Fibroblast of skin of scalp (primary cell): ENCODE measurements at regions not wholly inside any gene's neighbourhood (a gene's known extent, or its start where the extent isn't known, plus 50 kb on each side); places are given as distances from the start of the nearest gene placed in this dataset.

ENCODE experiments used
- DNase-seq: peaks from one replicate; pipeline ENCODE4 v3.0.0-alpha.2; 2013

DNA sequence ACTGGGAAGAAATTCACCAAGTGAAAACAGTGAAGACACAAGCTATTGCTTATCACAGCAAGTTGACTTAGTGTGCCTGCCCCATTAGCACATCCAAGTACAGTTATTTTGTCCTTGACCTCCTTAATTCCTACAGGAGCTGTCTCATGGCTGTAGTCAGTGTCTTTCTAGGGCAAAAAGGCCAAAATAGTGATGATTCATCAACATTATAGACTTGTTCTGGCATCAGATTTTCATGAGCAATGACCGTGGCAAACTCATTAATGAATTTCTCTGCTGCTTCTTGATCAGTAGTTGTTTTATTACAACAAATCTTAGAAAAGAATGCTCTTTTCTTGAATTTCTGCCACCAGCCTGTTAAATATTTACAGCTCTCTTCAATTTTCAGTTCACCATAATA lies 1169.3 kb upstream of the DDX18 start:
- DNase-seq: no peak

DNA sequence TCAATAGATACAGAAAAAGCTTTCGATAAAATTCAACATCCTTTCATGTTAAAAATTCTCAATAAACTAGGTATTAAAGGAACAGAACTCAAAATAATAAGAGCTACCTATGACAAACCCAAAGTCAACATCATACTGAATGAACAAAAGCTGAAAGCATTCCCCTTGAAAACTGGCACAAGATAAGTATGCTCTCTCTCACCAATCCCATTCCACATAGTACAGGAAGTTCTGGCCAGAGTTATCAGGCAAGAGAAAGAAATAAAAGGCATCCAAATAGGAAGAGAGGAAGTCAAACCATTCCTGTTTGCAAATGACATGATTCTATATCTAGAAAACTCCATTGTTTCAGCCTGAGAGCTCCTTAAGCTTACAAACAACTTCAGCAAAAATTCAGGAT lies 1145.8 kb upstream of the DDX18 start:
- DNase-seq: no peak

DNA sequence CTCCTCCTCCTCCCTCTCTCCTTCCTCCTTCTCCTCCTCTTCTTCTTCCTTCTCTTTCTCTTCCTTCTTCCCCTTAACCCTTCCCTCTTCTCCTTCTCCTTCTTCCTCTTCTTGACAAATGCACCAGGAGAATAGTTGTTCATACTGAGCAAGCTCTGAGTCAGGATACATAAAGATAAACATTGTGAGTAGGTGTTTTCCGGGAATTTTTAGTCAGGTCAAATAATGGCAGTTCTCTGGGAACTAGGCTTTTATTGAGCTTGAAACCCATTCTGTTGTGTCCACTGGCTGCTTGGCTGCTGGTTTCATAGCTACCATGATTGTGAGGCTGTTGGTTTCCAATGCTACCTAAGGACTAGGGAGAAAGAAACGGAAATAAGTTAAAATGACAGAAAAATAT lies 1144.7 kb upstream of the DDX18 start:
- DNase-seq: no peak

DNA sequence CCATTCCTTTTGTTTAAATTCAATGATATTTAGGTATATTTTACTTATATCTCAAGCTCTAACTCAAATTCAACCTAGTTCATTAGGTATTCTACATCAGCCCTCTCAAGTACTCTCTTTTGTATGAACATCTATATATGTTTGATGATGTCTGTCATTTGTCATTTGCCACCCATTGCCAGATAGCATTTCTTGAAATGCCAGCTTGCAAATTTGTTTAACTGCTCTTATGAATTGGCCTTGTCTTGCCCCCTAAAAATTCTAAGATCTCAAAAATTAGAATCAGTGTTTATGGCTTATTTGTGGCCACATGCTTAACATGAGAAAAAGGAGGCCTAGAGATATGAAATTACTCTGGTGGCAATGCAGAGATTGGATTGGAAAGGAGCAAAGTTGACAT lies 1140.3 kb upstream of the DDX18 start:
- no peak for DNase-seq

DNA sequence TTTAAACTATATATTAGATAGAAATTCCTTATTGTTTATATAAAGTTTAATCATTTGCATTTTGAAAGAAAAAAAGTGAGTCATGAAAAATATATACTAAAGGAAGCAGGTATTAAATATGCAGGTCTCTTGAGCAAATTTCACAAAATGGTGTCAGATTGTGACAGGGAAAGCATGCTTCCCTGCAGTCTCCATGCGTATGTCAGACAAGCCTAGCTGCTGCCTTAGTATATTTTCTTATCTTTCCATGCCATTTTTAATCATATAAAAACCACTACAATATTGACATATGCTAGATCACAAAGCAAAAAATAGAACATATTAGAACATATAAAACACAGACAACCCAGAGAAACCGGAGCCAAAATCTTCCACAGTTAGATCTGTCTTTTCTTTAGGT lies 1137.7 kb upstream of the DDX18 start:
- DNase-seq: no peak

DNA sequence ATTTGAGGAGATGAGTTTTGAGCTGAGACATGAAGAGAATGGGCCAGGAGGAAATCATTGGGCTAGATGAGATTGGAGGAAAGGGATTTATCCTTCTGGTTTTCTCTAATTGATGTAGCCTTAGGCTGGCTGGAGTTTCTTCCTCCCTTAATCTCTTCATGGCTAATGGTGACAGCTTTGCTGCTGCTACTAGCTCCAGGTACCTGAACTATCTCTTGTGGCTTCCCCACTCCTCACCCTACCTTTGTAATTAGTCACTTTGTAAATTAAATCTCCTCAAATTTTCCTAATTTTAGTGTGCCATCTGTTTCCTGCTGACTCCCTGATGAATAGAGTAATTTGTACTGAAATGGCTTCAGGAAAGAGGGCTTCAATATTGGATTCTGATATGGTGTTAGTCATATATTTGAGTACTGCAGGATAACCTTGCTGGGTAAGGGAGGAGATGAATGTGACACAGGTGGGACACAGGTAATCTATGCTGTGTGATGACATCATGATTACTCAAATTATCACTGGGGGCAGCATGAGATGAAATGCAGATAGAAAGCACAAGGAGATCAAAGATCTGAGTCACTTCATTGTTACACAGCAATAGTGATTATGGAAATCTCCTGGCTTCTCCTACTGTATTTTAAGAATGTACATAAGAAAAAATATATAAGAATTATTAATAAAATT lies 1134.1 kb upstream of the DDX18 start:
- no peak for DNase-seq

DNA sequence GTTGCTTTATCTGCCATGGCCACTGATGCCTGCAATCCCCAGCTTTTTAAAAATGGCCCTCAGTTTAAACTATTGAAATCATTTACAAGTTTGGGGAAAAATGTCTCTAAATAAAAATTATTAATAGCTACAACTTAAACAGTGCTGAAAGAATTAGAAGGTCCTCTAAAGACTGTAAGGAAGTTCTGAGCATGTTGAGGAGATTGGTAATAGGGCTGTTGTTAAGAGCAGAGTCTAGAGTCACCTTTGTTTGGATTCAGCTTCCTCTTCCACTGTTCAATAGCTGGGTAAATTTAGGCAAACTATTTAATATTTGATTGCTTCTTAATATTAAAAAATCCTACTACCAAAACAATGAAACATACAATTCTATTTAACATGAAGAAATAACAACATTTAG lies 1127.1 kb upstream of the DDX18 start:
- DNase-seq: no peak

DNA sequence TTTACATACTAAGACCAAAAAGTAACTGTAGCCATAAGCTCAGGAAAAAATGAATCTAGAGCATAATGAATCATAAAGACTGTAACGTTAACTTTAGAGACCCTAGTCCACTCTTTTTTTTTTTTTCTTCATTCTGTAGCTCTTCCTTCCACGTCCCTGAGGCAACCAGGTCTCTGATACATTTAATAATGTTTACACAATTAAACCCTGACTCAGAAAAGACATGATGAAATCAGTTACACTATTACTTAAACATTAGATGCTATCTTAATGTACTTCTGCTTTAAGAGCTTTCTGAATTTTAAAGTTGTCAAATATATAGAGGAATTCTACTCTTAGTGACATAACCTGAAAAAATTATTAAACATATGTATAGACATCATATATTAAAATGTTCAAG lies 1121.5 kb upstream of the DDX18 start:
- no peak for DNase-seq

DNA sequence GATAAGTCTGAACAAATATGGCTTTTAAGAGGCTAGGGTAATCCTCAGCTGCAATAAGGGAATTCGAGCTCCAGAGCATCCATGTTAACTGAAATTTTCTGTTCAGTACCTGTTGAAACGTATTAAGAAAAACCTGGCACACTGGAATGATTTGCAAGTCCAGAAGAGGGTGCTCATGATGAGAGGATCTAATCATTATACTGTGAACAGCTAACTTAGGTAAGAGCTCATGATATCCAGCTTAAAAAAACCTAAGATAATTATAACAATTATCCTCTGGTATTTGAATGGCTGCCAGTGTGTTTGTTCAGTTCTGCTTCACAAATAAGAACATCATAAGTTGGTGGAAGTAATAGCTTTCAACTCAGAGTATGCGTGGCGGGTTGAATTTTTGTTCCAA lies 1118.3 kb upstream of the DDX18 start:
- DNase-seq: no peak

DNA sequence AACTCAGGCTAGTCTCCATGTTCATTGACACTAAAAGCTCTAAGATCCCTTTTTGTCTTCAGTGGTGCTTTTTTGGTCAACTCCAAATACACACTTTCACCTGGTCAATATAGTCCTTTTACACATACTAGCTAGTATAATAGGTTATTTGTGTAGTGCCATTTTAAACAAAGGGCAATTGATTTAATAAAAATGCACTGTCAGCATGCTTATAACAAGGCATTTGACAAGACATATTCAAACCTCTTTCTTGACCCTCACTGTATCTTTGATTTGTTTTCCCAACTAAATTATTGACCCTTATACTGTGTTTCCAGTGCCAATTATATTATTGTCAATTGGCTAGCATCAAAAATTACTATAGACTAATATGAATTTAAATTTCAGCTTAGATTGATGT lies 1117.6 kb upstream of the DDX18 start:
- DNase-seq: no peak

DNA sequence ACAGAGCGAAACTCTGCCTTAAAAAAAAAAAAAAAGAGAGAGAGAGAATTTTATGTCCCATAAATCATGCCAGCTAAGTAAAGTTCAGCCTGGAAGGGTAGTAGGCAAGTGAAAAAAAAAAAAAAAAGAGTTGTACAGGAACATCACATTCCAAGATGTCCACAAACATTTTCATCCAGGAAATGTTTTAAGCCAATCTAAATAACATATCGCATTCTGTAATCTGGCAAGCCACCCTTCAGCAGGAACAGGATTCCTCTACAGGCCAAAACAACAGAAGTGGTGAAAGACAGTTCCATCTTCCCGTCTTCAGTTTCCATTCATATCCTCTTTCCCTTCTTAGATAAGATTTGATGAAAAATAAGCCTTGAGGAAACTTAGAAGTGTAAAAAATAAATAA lies 1108.1 kb upstream of the DDX18 start:
- no peak for DNase-seq

DNA sequence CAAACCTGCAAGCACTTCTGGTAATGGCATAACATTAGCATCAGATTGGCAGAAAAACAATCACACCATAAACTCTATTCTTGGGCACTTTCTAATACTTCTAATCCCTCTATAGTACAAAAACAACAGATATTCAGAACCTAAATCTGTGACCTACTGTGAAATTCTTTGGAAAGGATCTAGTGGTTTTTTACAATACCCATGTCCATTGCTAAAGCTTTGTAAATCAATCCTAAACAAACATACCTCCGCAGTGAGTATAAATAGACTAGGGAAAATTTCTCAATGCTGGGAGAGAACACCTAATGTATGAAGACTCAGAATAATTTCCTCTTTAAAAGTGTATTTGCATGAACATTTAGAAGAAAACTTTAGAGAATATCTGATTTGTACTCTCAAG lies 1098.5 kb upstream of the DDX18 start:
- no peak for DNase-seq

DNA sequence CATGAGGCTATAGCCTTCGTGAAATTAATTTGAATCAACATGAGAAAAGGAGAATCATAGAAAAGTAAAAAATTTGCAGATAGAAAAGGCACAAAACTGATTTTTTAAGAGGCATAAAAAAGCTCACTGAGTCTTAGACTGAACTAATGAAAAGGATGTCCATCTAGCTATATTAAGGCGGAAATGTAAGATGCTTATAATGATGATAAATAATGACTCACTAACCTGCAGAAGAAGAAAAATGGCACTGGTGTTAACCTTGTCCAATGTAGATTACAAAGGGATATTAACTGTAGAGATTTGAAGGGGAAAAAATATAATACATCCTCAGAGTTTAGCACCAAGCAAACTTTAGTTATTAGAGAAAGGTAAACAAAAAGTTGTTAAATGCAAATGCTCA lies 1098.0 kb upstream of the DDX18 start:
- no peak for DNase-seq

DNA sequence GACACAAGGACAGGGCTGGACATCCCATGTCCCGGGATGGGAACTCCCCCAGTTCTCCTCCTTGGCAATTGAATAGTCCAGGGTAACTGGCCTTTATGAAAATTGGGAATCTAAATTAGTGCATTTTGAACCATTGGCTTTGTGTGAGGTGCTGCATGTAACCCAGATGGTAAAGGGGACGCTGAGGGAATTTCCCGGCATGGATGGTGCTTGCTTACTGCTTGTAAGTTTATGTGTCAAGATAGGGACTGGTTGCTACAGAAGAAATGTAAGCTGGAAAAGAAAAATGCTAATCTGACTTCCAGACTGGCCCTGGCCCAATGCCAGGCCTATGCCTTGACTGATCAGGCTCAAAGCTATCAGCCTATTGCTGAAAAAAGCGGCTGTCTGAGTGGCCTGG lies 1096.7 kb upstream of the DDX18 start:
- DNase-seq: no peak

DNA sequence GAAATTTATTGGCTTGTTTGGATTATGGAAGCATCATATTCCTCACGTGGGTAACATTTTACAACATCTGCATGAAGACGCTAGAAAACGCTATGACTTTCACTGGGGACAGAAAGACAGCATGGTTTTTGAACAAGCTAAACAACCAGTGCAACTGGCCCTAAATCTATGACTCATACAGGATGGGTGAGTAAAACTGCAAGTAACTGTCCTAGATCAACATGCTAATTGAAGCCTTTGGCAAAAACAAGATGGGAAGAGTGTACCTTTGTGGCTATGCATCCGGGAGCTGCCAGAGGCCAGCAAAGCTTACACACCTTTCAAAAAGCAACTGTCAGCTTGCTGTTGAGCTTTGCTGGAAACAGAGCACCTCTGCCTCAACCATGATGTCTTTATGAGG lies 1096.0 kb upstream of the DDX18 start:
- no peak for DNase-seq

DNA sequence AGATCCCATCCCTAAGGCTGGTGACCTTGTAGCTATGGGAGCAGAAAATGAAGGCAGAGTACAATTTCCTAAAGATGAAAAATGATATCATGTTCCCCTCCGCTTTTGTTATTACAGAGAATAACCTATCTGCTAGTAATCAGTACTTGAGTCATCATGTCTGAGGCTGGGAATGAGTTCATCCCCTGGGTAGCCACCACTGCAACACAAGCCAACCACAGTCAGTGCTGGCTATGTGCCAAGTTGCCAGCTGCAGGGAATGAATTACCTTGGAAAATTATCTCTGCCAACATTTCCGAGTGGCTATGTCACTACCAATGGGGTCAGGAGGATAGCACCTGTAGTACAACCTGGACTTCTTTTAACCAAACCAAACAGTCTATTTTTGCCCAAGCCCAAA lies 1094.7 kb upstream of the DDX18 start:
- peak; percentile 27 for DNase-seq

DNA sequence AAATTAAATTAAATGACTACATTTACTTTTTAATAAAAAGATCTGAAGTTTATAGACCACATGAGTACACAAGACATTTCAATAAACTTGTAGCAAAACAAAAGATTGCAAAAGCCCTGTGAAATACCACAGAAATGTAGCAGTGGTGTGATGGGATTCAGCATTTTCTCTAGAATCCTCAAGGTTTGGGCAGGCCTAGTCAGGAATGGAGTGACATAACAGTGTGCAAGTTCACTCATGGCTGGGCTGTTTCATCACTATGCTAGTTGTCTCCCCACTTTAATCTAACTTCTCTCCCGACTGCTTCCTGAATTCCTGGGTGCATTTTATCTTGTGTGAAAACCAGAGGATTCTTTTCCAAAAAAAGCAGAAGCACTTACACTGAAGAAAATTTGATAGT lies 1089.9 kb upstream of the DDX18 start:
- no peak for DNase-seq

DNA sequence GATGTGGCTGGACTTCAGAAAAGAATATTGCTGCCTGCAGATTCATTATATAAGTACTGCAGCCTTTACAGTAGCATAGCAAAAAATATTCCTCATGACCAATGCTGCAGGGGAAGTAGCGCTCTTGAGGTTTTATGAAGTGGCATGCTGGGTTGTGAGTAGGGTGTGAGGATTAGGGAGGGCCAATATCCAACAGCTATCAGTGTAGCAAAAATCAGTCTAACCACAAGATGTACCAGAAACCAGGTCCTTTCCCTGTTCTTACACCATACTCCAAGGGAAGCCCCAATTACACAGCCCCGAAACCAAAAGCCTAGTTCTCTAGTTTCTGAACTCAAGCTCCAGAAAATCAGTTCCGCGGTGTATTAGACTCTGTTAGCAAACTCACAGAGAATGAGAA lies 1082.2 kb upstream of the DDX18 start:
- DNase-seq: no peak

DNA sequence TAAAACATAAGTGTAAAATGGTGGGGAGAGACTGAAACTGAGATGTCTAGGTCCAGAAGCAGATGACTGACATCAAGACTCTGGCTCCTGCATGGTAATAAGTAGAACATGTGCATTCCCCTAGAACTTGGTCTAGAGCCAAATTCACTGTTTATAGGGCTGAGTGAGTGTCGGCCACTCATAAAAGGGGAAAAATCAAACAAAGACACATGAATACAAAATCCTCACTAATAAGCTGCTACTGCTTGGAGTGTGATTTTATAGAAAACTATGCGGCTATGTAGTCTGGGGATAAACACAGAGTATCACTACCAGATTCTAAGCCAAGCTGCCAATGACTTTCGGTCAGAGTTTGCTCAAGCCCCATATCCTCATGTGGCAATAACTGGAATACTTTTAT lies 1080.8 kb upstream of the DDX18 start:
- no peak for DNase-seq

DNA sequence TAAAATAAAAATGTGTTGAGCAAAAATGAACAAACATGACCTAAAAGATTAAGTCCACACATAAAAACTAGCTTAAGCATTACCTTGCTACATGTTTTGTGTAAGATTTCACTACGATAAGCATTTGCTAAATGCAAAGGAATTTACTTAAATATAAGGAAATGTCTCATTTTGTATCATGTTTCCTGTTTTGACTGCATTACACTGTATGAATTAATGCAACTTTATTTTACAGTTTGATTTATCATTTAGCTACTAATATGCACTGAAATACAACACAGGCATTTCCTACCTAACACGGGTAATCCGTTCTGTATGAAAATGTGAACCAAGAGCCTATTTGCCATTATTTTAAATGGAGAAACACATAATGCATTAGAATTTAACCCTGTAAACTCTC lies 1076.5 kb upstream of the DDX18 start:
- no peak for DNase-seq

DNA sequence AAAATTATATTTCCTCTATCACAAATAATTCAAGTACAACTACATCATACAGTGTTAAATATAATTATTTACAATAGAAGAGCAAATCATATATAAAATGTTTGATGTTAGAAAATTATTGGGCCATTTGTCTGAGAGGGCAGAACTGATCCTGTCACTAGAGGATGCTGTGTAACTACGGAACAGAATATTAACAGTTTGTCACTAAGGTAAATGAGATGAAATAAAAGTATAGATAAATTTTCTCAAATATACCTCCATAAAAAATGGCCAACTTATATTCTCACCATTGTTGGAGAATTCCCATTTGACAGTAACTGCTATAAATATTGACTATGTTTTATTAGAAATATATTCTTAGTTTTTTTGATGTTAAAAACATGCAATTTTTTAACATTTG lies 1067.4 kb upstream of the DDX18 start:
- no peak for DNase-seq

DNA sequence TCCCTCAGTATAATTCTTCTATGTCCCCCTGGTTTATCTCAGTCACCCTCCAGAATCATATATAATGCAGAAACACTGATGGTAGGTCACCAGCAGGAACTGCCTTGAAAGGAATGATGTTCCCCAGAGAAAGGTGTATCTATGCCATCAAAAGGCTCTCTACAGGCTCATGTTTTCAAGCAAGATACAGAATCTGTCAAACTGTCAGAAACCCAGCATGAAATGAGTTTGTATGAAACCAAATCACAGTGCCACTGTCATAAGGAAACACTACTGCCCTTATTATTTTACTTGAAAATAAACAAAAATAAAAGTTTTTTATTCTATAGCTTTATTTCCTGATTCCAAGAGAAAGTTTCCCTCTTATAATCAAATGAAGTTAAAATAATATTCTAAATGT lies 1064.5 kb upstream of the DDX18 start:
- no peak for DNase-seq

DNA sequence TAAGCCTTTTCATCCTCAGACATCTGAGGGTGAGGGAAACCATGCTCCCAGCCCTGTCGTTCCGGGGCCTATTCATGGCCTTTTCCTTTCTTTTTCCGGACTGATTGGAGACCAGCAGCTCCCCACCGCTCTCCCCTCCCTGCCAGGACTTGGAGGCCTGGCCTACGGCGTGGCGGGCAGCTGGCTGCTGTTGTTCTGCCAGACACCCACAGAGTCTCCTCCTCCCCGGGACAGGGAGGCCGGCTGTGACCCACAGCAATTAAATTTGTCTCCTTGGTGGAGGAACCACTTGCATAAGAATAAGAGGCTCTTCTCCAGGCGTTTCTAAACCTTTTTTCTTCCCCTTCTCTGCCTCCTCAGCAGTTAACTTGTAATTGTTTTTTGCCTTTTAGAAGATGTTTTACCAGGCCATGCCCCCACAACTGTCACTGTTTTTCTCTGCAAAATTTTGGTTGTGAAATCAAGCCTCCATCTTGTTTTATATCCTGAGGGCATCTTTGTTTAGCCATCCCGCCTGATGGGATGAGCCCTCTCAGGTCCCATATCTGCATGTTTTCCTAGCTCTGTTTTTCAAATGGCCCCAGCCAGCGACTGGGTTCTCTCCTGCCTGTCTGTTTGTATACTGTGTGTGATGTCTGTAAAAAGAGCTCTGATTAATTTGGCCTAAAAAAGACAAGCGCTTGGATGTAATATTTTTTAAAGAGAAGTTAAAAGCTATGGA lies 1060.0 kb upstream of the DDX18 start:
- no peak for DNase-seq

DNA sequence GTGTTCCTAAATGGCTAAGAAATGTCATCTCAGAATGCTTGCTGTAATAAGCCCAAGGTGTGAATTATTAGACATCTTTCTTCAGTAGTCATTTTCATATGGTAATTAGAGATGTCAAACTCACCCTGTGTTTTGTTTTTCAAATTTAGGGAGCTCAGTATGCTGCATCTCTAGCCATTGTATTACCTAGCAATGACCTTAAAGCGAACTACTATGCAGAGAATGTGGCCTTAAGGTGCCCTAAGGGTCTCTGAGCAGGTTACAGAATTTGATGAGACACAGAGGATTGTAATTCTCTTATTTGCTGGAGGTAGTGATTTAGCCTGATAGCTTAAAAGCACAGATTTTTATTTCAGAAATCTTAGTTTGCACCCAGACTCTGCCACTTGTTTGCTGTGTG lies 1052.6 kb upstream of the DDX18 start:
- no peak for DNase-seq

DNA sequence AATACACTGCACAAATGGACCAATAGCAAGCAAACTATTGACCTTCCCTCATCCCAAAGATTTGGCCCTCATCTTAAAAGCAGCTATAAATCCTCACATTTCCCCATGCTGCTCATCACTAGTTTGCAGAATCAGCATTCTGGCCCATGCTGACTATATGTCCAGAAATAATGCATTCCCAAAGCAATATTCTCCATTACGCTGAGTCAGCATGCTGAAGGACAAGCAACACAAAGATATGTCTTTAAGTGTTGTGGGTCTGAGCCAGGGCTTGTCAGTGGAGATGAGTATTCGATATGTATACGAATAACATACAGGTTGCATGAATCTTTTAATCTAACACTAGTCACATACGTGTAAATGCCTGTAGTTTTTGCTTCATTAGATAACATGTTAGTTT lies 1045.0 kb upstream of the DDX18 start:
- no peak for DNase-seq
